ENCODE measurements at regions not wholly inside any gene's neighbourhood (a gene's known extent, or its start where the extent isn't known, plus 50 kb on each side); places are given as distances from the start of the nearest gene placed in this dataset.

DNA sequence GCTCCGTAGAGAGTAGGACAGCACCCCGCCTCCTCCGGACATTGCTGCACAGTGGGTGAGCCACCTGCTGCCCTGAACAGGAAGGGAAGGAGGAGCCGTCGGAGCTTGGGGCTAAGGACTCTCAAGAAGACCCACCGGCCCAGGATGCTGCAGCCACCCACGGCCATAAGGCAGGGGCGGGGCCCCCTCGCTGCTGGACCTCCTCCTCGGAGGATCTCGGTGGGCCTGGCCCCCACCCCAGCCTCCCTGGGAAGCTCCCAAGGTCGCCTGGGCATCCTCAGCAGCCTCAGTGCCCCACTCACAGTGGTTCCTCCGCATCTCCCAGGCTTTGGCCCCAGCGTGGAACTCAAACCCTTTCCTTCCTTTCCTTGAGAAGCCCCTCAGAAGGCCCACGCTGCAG is 68.6 kb upstream of the DIO3 start:
- no peak overlapping the region for H2BK120ac ChIP-seq (ENCODE audit: low read depth, low read length)
- no peak overlapping the region for H2AK5ac ChIP-seq (ENCODE audit: low read length, severe bottlenecking)
- no peaks in the 10 kb centered on the region for H3K36me3 ChIP-seq (ENCODE audit: control insufficient read depth in 1 of 2, insufficient read depth in 2 of 2, low read depth in 1 of 2, low read length in 2 of 2)
- H3K4ac ChIP-seq (ENCODE audit: low read depth in 1 of 2, low read length in 2 of 2), result no peak overlapping the region
- H2BK5ac ChIP-seq (ENCODE audit: low read depth, low read length, poor library complexity, severe bottlenecking), result no peak overlapping the region
- no peak overlapping the region for H2BK15ac ChIP-seq (ENCODE audit: low read depth, poor library complexity, severe bottlenecking)
- H3K14ac ChIP-seq (ENCODE audit: low read length in 2 of 2), result no peak overlapping the region
- peaks cover 0 to 18% of the 10 kb centered on the region in 2 experiments for H3K27me3 ChIP-seq (ENCODE audit: control insufficient read depth in 1 of 2, insufficient read depth in 1 of 2, low read length in 2 of 2)
- no peak overlapping the region for H3K23ac ChIP-seq (ENCODE audit: low read length in 2 of 2)
- H3K18ac ChIP-seq (ENCODE audit: low read depth in 1 of 2, low read length in 2 of 2), result no peak overlapping the region
- no peak overlapping the region for H2BK12ac ChIP-seq (ENCODE audit: low read length in 2 of 2)
- H3K4me3 ChIP-seq (ENCODE audit: insufficient read depth in 1 of 2, low read depth in 1 of 2, low read length in 2 of 2), result no peak overlapping the region
- H3K4me1 ChIP-seq (ENCODE audit: control insufficient read depth, insufficient read depth, low read depth, low read length), result no peaks in the 10 kb centered on the region
- H4K8ac ChIP-seq (ENCODE audit: low read length), result no peak overlapping the region
- no peak for DNase-seq
- WGBS, result 77% methylated on average over 15 of the region's 15 CpGs
- no peak overlapping the region for H2AFZ ChIP-seq (ENCODE audit: low read depth, low read length)
- no peak overlapping the region for H3K9ac ChIP-seq (ENCODE audit: low read length)
- H4K91ac ChIP-seq (ENCODE audit: low read length), result no peak overlapping the region
- no peak overlapping the region for H3K27ac ChIP-seq (ENCODE audit: low read length, poor library complexity, severe bottlenecking)
- H3K9me3 ChIP-seq (ENCODE audit: control insufficient read depth, low read length), result peaks cover 15% of the 10 kb centered on the region
- H3K79me1 ChIP-seq (replicated peaks; ENCODE audit: low read length, poor library complexity, severe bottlenecking), result no peaks in the 10 kb centered on the region
- no peak overlapping the region for H3K4me2 ChIP-seq (ENCODE audit: low read length, poor library complexity, severe bottlenecking)

- Histone ChIP-seq H3K18ac (ENCODE audit: low read depth in 1 of 2, low read length in 2 of 2) (no peak overlapping the region), H3K27me3 (ENCODE audit: control insufficient read depth in 1 of 2, insufficient read depth in 1 of 2, low read length in 2 of 2) (peaks cover 0 to 34% of the 10 kb centered on the region in 2 experiments), H2BK120ac (ENCODE audit: low read depth, low read length) (no peak overlapping the region), H4K8ac (ENCODE audit: low read length) (no peak overlapping the region), H3K4me2 (ENCODE audit: low read length, poor library complexity, severe bottlenecking) (no peak overlapping the region), H3K14ac (ENCODE audit: low read length in 2 of 2) (no peak overlapping the region), H4K91ac (ENCODE audit: low read length) (no peak overlapping the region), H2BK5ac (ENCODE audit: low read depth, low read length, poor library complexity, severe bottlenecking) (no peak overlapping the region), H3K36me3 (ENCODE audit: control insufficient read depth in 1 of 2, insufficient read depth in 2 of 2, low read depth in 1 of 2, low read length in 2 of 2) (no peaks in the 10 kb centered on the region), H3K27ac (ENCODE audit: low read length, poor library complexity, severe bottlenecking) (no peak overlapping the region), H3K23ac (ENCODE audit: low read length in 2 of 2) (no peak overlapping the region), H2AFZ (ENCODE audit: low read depth, low read length) (no peak overlapping the region), H2AK5ac (ENCODE audit: low read length, severe bottlenecking) (no peak overlapping the region), H3K4me3 (ENCODE audit: insufficient read depth in 1 of 2, low read depth in 1 of 2, low read length in 2 of 2) (no peak overlapping the region), H3K4ac (ENCODE audit: low read depth in 1 of 2, low read length in 2 of 2) (no peak overlapping the region), H3K9me3 (ENCODE audit: control insufficient read depth, low read length) (peaks cover 5% of the 10 kb centered on the region), H3K79me1 (replicated peaks; ENCODE audit: low read length, poor library complexity, severe bottlenecking) (no peaks in the 10 kb centered on the region), H3K9ac (ENCODE audit: low read length) (no peak overlapping the region), H2BK12ac (ENCODE audit: low read length in 2 of 2) (no peak overlapping the region), H3K4me1 (ENCODE audit: control insufficient read depth, insufficient read depth, low read depth, low read length) (no peaks in the 10 kb centered on the region), H2BK15ac (ENCODE audit: low read depth, poor library complexity, severe bottlenecking) (no peak overlapping the region)
- 79% methylated on average over 7 of the region's 7 CpGs for WGBS
- no peak for DNase-seq
These were observed 66.5 kb upstream of the DIO3 start for GRCh38 chr14:101494826-101495225.

DNA sequence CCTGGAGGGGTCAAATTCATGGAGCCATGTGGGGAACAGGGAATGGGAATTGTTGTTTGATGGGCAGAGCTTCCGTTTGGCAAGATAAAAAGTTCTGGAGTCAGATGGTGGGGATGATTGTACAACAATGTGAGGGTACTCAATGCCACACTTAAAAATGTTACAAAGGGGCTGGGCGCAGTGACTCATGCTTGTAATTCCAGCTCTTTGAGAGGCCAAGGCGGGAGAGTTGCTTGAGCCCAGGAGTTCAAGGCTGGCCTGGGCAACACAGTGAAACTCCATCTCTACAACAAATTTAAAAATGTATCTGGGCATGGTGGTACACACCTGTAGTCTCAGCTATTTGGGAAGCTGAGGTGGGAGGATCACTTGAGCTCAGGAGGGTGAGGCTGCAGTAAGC is 66.0 kb upstream of the DIO3 start:
- Histone ChIP-seq H2BK120ac (ENCODE audit: low read depth, low read length) (no peak overlapping the region), H2AFZ (ENCODE audit: low read depth, low read length) (no peak overlapping the region), H3K18ac (ENCODE audit: low read depth in 1 of 2, low read length in 2 of 2) (no peak overlapping the region), H3K9ac (ENCODE audit: low read length) (no peak overlapping the region), H2BK15ac (ENCODE audit: low read depth, poor library complexity, severe bottlenecking) (no peak overlapping the region), H3K27me3 (ENCODE audit: control insufficient read depth in 1 of 2, insufficient read depth in 1 of 2, low read length in 2 of 2) (peaks cover 0 to 38% of the 10 kb centered on the region in 2 experiments), H2BK12ac (ENCODE audit: low read length in 2 of 2) (no peak overlapping the region), H3K4me3 (ENCODE audit: insufficient read depth in 1 of 2, low read depth in 1 of 2, low read length in 2 of 2) (no peak overlapping the region), H4K8ac (ENCODE audit: low read length) (no peak overlapping the region), H3K27ac (ENCODE audit: low read length, poor library complexity, severe bottlenecking) (no peak overlapping the region), H3K4me1 (ENCODE audit: control insufficient read depth, insufficient read depth, low read depth, low read length) (no peaks in the 10 kb centered on the region), H4K91ac (ENCODE audit: low read length) (no peak overlapping the region), H3K79me1 (replicated peaks; ENCODE audit: low read length, poor library complexity, severe bottlenecking) (no peaks in the 10 kb centered on the region), H3K9me3 (ENCODE audit: control insufficient read depth, low read length) (peaks cover 5% of the 10 kb centered on the region), H2AK5ac (ENCODE audit: low read length, severe bottlenecking) (no peak overlapping the region), H3K4me2 (ENCODE audit: low read length, poor library complexity, severe bottlenecking) (no peak overlapping the region), H3K14ac (ENCODE audit: low read length in 2 of 2) (no peak overlapping the region), H3K4ac (ENCODE audit: low read depth in 1 of 2, low read length in 2 of 2) (no peak overlapping the region), H3K36me3 (ENCODE audit: control insufficient read depth in 1 of 2, insufficient read depth in 2 of 2, low read depth in 1 of 2, low read length in 2 of 2) (no peaks in the 10 kb centered on the region), H2BK5ac (ENCODE audit: low read depth, low read length, poor library complexity, severe bottlenecking) (no peak overlapping the region), H3K23ac (ENCODE audit: low read length in 2 of 2) (no peak overlapping the region)
- DNase-seq, result no peak
- WGBS, result 70% methylated on average over 3 of the region's 3 CpGs

DNA sequence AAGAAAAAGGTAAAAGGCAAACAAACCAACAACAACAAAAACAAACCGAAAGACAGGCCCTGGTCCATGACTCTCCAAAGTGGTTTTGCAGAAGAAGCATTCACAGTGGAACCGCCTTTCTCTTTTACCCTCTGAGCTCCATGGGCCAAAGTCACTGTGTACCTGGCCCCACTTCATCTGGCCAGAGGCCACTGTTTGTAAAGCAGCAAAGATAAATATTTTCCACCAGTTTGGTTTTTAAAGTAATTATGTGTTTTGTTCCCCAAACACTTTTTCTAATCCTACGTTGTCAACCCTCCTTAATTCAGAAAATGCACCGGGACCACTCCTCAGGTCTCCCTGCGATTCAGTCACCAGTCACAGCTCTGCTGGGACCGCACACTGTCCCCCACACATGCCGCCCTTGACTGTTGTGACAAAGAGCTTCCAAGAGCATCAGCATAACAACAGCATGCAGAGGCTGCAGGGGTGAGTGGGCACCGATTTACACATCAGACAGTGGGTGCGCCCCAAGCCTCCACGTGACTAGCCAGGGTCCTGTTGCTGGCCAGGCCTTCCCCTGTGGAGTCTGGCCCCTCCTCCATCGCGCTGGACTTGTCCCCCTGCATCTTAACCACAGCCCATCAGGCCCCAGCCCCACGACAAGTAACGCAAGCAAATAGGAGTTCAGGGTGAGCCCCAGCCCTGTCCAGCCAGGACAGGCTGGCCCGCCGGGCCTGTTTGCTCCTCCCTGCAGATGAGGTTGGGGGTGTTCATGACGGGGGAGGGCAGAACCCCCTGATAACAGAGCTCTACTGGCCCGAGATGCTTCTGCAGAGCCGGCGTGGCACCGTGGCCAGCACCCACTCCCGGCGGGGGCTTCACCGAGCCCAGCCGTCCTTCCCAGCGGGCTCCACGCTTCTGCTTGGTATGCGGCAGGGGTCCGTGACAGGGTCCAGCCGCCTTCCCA is 65.2 kb upstream of the DIO3 start:
- H2BK15ac ChIP-seq (ENCODE audit: low read depth, poor library complexity, severe bottlenecking), result no peak overlapping the region
- no peaks in the 10 kb centered on the region for H3K36me3 ChIP-seq (ENCODE audit: control insufficient read depth in 1 of 2, insufficient read depth in 2 of 2, low read depth in 1 of 2, low read length in 2 of 2)
- no peak overlapping the region for H4K91ac ChIP-seq (ENCODE audit: low read length)
- H3K27me3 ChIP-seq (ENCODE audit: control insufficient read depth in 1 of 2, insufficient read depth in 1 of 2, low read length in 2 of 2), result peaks cover 0 to 39% of the 10 kb centered on the region in 2 experiments
- 68% methylated on average over 30 of the region's 30 CpGs for WGBS
- no peak overlapping the region for H3K23ac ChIP-seq (ENCODE audit: low read length in 2 of 2)
- no peak for DNase-seq
- H3K4me2 ChIP-seq (ENCODE audit: low read length, poor library complexity, severe bottlenecking), result no peak overlapping the region
- no peak overlapping the region for H3K14ac ChIP-seq (ENCODE audit: low read length in 2 of 2)
- H3K18ac ChIP-seq (ENCODE audit: low read depth in 1 of 2, low read length in 2 of 2), result no peak overlapping the region
- no peak overlapping the region for H2AFZ ChIP-seq (ENCODE audit: low read depth, low read length)
- H3K27ac ChIP-seq (ENCODE audit: low read length, poor library complexity, severe bottlenecking), result no peak overlapping the region
- no peak overlapping the region for H2BK12ac ChIP-seq (ENCODE audit: low read length in 2 of 2)
- H3K79me1 ChIP-seq (replicated peaks; ENCODE audit: low read length, poor library complexity, severe bottlenecking), result no peaks in the 10 kb centered on the region
- H2BK120ac ChIP-seq (ENCODE audit: low read depth, low read length), result no peak overlapping the region
- no peak overlapping the region for H3K4me3 ChIP-seq (ENCODE audit: insufficient read depth in 1 of 2, low read depth in 1 of 2, low read length in 2 of 2)
- H4K8ac ChIP-seq (ENCODE audit: low read length), result no peak overlapping the region
- H3K9ac ChIP-seq (ENCODE audit: low read length), result no peak overlapping the region
- no peak overlapping the region for H2BK5ac ChIP-seq (ENCODE audit: low read depth, low read length, poor library complexity, severe bottlenecking)
- H2AK5ac ChIP-seq (ENCODE audit: low read length, severe bottlenecking), result no peak overlapping the region
- H3K9me3 ChIP-seq (ENCODE audit: control insufficient read depth, low read length), result no peaks in the 10 kb centered on the region
- H3K4me1 ChIP-seq (ENCODE audit: control insufficient read depth, insufficient read depth, low read depth, low read length), result no peaks in the 10 kb centered on the region
- no peak overlapping the region for H3K4ac ChIP-seq (ENCODE audit: low read depth in 1 of 2, low read length in 2 of 2)
